GM12878 (cell line): ENCODE measurements at regions not wholly inside any gene's neighbourhood (a gene's known extent, or its start where the extent isn't known, plus 50 kb on each side); places are given as distances from the start of the nearest gene placed in this dataset.
A peak's percentile ranks its signal among the peaks of the same experiment; 100 is the strongest.
"Not testable (repeated sequence)": the region's sequence is repeated elsewhere in the genome, so short reads cannot be mapped to it uniquely, and the experiment has no call there.

Experiments
- ATAC-seq: fragments of 200-7000 bp; cut with Tn5 transposase; 3 replicates; pipeline ENCODE4 v1.9.1; 2020; ENCODE audit warnings: mild to moderate bottlenecking, moderate library complexity
- BruUV-seq: library from RNA; stranded (reverse); fragments of 400-500 nt; replicated peaks from 2 replicates; lab custom pipeline; 2021; lab: Mats Ljungman, UMichigan
- CTCF ChIA-PET: fragments of 300-600 bp; sonication (Branson Sonifier 250); formaldehyde crosslinking; extraction: SDS; loops from one replicate; lab custom pipeline; 2021; ENCODE audit warnings: inconsistent platforms; lab: Yijun Ruan, JAX
- POLR2A ChIA-PET: fragments of 350-600 bp; formaldehyde crosslinking; extraction: SDS; loops from one replicate; lab custom pipeline; 2021; ENCODE audit warnings: inconsistent platforms; lab: Charles Lee
- RAD21 ChIA-PET: fragments of 300-600 bp; sonication (Branson Sonifier 250); formaldehyde crosslinking; loops from one replicate; lab custom pipeline; 2023; ENCODE audit warnings: antibody characterized with exemption; ENCODE audit not compliant: unreplicated experiment; lab: Charles Lee
- SMC1A ChIA-PET: fragments of 300-600 bp; sonication (Branson Sonifier 250); formaldehyde crosslinking; loops from one replicate; lab custom pipeline; 2023; ENCODE audit not compliant: unreplicated experiment, uncharacterized antibody; lab: Charles Lee
- DNase-seq: peaks from one replicate; pipeline ENCODE4 v3.0.0-alpha.2; 2011; ENCODE audit warnings: low read depth, low spot score
- FAIRE-seq: peaks from 3 replicates; lab custom pipeline; 2011; peaks lifted over from hg19 to GRCh38; lab: Jason Lieb, UNC
- H2AFZ ChIP-seq: 2 replicates; pipeline ENCODE4 v1.6.0; 2011; ENCODE audit warnings: low read depth, low read length, control low read depth; ENCODE audit not compliant: control insufficient read depth
- H3K27ac ChIP-seq: 2 replicates; pipeline ENCODE4 v1.5.1; 2011; ENCODE audit warnings: control low read depth; ENCODE audit not compliant: control insufficient read depth, insufficient read depth
- H3K27me3 ChIP-seq, 2 experiments: replicated peaks in 1 of 2; 2 replicates each; pipeline versions ENCODE4 v1.6.0 to v1.6.1; 2011; ENCODE audit warnings: low read length in 1 of 2; ENCODE audit not compliant: control insufficient read depth in 2 of 2, insufficient read depth in 2 of 2
- H3K36me3 ChIP-seq, 2 experiments: 2 replicates each; pipeline ENCODE4 v1.5.1; 2011; ENCODE audit warnings: low read length in 1 of 2; ENCODE audit not compliant: control insufficient read depth in 2 of 2, insufficient read depth in 2 of 2
- H3K4me1 ChIP-seq: 2 replicates; pipeline ENCODE4 v1.6.1; 2011; ENCODE audit warnings: mild to moderate bottlenecking, low read length, moderate library complexity, mixed read lengths; ENCODE audit not compliant: control insufficient read depth, insufficient read depth
- H3K4me2 ChIP-seq: 2 replicates; pipeline ENCODE4 v1.6.0; 2011; ENCODE audit warnings: control low read depth; ENCODE audit not compliant: control insufficient read depth, insufficient read depth
- H3K4me3 ChIP-seq: fragments of 200-600 bp; sonication (generic); 2 replicates; pipeline ENCODE4 v1.5.1; 2016
- H3K79me2 ChIP-seq: 2 replicates; pipeline ENCODE4 v1.6.0; 2011; ENCODE audit warnings: low read length; ENCODE audit not compliant: control insufficient read depth, insufficient read depth
- H3K9ac ChIP-seq: 2 replicates; pipeline ENCODE4 v1.8.0; 2011; ENCODE audit warnings: low read length, control low read depth, mixed read lengths; ENCODE audit not compliant: control insufficient read depth, insufficient read depth
- H3K9me3 ChIP-seq: replicated peaks from 3 replicates; pipeline ENCODE4 v1.5.1; 2011; ENCODE audit warnings: mild to moderate bottlenecking, low read length; ENCODE audit not compliant: control insufficient read depth, insufficient read depth
- H4K20me1 ChIP-seq: 2 replicates; pipeline ENCODE4 v1.6.0; 2011; ENCODE audit not compliant: control insufficient read depth, insufficient read depth
- WGBS: methylation state at CpG from one replicate; pipeline ENCODE4 v1.1.6; 2016; ENCODE audit warnings: low lambda C conversion rate; ENCODE audit not compliant: insufficient replicate concordance, insufficient coverage; ENCODE audit errors: missing lambda C conversion rate; 5-methylcytosine and 5-hydroxymethylcytosine counted together
- in situ Hi-C: fragments of 300-500 bp; cut with MboI; formaldehyde crosslinking; loops from 9 replicates; pipeline ENCODE4 v1.14.3; 2018; ENCODE audit warnings: mixed read lengths
- intact Hi-C: fragments of 100-400 bp; cut with micrococcal nuclease; formaldehyde crosslinking; loops from one replicate; pipeline ENCODE4 v1.14.2; 2022; ENCODE audit not compliant: unreplicated experiment

DNA sequence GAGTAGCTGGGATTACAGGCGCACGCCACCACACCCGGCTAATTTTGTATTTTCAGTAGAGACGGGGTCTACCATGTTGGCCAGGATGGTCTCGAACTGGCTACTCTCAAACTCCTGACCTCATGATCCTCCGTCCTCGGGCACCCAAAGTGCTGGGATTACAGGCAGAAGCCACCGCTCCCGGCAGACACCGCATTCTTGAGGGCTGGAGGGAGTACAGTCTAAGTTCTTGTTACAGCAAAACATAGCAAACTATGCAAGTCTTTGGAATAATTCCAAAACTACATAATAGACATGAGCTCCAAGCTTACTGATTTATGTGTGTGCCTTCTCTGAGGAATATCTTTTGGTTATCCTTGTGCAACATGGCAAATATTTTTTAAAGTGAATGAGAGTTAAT is 299.1 kb upstream of the ZNF658 start:
- ATAC-seq, H3K4me1 ChIP-seq, in situ Hi-C loops, H2AFZ ChIP-seq, H3K79me2 ChIP-seq, BruUV-seq, SMC1A ChIA-PET, H3K9me3 ChIP-seq, H3K27me3 ChIP-seq, H3K4me3 ChIP-seq, H3K36me3 ChIP-seq, DNase-seq, H3K27ac ChIP-seq, RAD21 ChIA-PET, POLR2A ChIA-PET, CTCF ChIA-PET, FAIRE-seq, H3K9ac ChIP-seq, intact Hi-C loops, H3K4me2 ChIP-seq, H4K20me1 ChIP-seq: not testable (repeated sequence)
- WGBS = 62% methylated on average over 10 of the region's 10 CpGs

- WGBS = 27% methylated on average over 3 of the region's 22 CpGs
- CTCF ChIA-PET, FAIRE-seq: not testable (repeated sequence)
Measured at GRCh38 chr9:66631521-66632046, 268.9 kb upstream of the ZNF658 start.

GRCh38 chr9:66647675-66648074 is 252.8 kb upstream of the ZNF658 start:
- H2AFZ ChIP-seq, POLR2A ChIA-PET: not testable (repeated sequence)

More at GRCh38 chr9:66631521-66632046, 268.9 kb upstream of the ZNF658 start:
- BruUV-seq, in situ Hi-C loops, H3K27me3 ChIP-seq, H3K9ac ChIP-seq, H3K4me2 ChIP-seq, DNase-seq, H3K4me3 ChIP-seq, H3K9me3 ChIP-seq, ATAC-seq, H3K4me1 ChIP-seq, intact Hi-C loops, H3K27ac ChIP-seq, POLR2A ChIA-PET, SMC1A ChIA-PET, H3K36me3 ChIP-seq, H2AFZ ChIP-seq, H3K79me2 ChIP-seq, H4K20me1 ChIP-seq, RAD21 ChIA-PET: not testable (repeated sequence)

DNA sequence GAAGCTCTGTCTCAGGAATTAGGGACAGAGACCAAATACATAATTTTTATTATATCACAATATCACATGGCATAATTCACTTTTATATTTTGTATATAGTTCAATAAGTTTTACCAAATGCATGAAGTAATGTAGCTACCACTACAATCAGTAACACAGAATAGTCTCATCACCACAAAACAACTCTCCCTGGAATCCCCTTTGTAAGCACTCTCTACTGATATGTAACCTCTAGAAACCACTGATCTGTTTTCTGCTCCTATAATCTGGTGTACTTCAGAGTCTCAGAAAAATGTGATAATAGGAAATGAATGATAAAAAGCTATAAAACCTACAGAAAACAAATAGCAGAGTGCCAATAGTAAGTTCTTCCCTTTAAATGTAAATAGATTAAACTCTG is 210.3 kb upstream of the ZNF658 start:
- peak; percentile 61 for ATAC-seq
- H3K4me3 ChIP-seq, H3K79me2 ChIP-seq, RAD21 ChIA-PET, POLR2A ChIA-PET, FAIRE-seq, intact Hi-C loops, H3K36me3 ChIP-seq, BruUV-seq, H3K9ac ChIP-seq, H3K27me3 ChIP-seq, H3K4me1 ChIP-seq, H4K20me1 ChIP-seq, SMC1A ChIA-PET, H3K4me2 ChIP-seq, DNase-seq, H3K9me3 ChIP-seq, H3K27ac ChIP-seq, in situ Hi-C loops, CTCF ChIA-PET, H2AFZ ChIP-seq: not testable (repeated sequence)

More at GRCh38 chr9:66647675-66648074, 252.8 kb upstream of the ZNF658 start:
- CTCF ChIA-PET, H3K4me3 ChIP-seq, H3K79me2 ChIP-seq, H3K9ac ChIP-seq, intact Hi-C loops, in situ Hi-C loops, ATAC-seq, H3K9me3 ChIP-seq, H3K4me2 ChIP-seq, BruUV-seq, SMC1A ChIA-PET, H3K27me3 ChIP-seq, H3K27ac ChIP-seq, H3K36me3 ChIP-seq, FAIRE-seq, H4K20me1 ChIP-seq, DNase-seq, H3K4me1 ChIP-seq, RAD21 ChIA-PET: not testable (repeated sequence)
- no CpG with 5 or more reads among the region's 2 CpGs for WGBS
